Fibroblast of lung (primary cell): ENCODE measurements at regions not wholly inside any gene's neighbourhood (a gene's known extent, or its start where the extent isn't known, plus 50 kb on each side); places are given as distances from the start of the nearest gene placed in this dataset.

ENCODE experiments used
- CTCF ChIP-seq, 2 donors: IDR thresholded peaks in 1 of 2; conservative IDR thresholded peaks in 1 of 2; 1 replicate in 1 of 2; 2 replicates in 1 of 2; pipeline ENCODE4 v1.5.1; 2011 to 2012; ENCODE audit warnings: low read length in 2 of 2, control low read depth in 1 of 2, inconsistent platforms in 1 of 2, low read depth in 1 of 2, mild to moderate bottlenecking in 1 of 2
- EZH2 ChIP-seq: IDR thresholded peaks from 2 replicates; pipeline ENCODE4 v1.5.1; 2012; ENCODE audit warnings: low read length, control low read depth, mild to moderate bottlenecking; ENCODE audit errors: missing control alignments

GRCh38 chr5:169421677-169422076, 120.7 kb upstream of the SLIT3 start:
- TF ChIP-seq CTCF (conservative IDR thresholded peaks at IDR 0.05 in 1 of 2, IDR thresholded peaks at IDR 0.05 in 1 of 2; ENCODE audit: low read depth in 1 of 2, low read length in 2 of 2) (no peak), EZH2 (no peak)
